SK-N-MC (cell line): ENCODE measurements at regions not wholly inside any gene's neighbourhood (a gene's known extent, or its start where the extent isn't known, plus 50 kb on each side); places are given as distances from the start of the nearest gene placed in this dataset.

ENCODE experiments used
- DNase-seq: peaks from one replicate; pipeline ENCODE4 v3.0.0-alpha.2; 2011; ENCODE audit warnings: low read depth, low spot score
- H3K27ac ChIP-seq: fragments of 200-600 bp; sonication (generic); 2 replicates; pipeline ENCODE4 v1.5.1; 2016; ENCODE audit warnings: mixed run types
- H3K36me3 ChIP-seq: fragments of 200-600 bp; sonication (generic); 2 replicates; pipeline ENCODE4 v1.6.1; 2017; ENCODE audit warnings: antibody characterized with exemption, low read length, mixed read lengths; ENCODE audit not compliant: insufficient read depth
- H3K4me3 ChIP-seq: fragments of 200-600 bp; sonication (generic); 2 replicates; pipeline ENCODE4 v1.5.1; 2016
- H3K9ac ChIP-seq: fragments of 200-600 bp; sonication (generic); 2 replicates; pipeline ENCODE4 v1.8.0; 2017; ENCODE audit warnings: mixed run types, mixed read lengths; ENCODE audit not compliant: insufficient read length
- H3K9me3 ChIP-seq: fragments of 200-600 bp; sonication (generic); 2 replicates; pipeline ENCODE4 v1.6.1; 2017; ENCODE audit warnings: low read depth, mild to moderate bottlenecking, antibody characterized with exemption, low read length, moderate library complexity, mixed read lengths
- EZH2 ChIP-seq: fragments of 200-600 bp; sonication (generic); IDR thresholded peaks from one replicate; pipeline ENCODE4 v1.6.1; 2017; ENCODE audit warnings: antibody characterized with exemption
- FOXP2 ChIP-seq: optimal IDR thresholded peaks from 2 replicates; pipeline ENCODE3; 2011; ENCODE audit warnings: mild to moderate bottlenecking, moderate library complexity; ENCODE audit not compliant: insufficient read depth; ENCODE audit errors: extremely low read length, control extremely low read depth
- POLR2AphosphoS5 ChIP-seq: IDR thresholded peaks from 2 replicates; pipeline ENCODE4 v1.6.1; 2012; ENCODE audit warnings: mild to moderate bottlenecking, low read depth, low read length, borderline replicate concordance

DNA sequence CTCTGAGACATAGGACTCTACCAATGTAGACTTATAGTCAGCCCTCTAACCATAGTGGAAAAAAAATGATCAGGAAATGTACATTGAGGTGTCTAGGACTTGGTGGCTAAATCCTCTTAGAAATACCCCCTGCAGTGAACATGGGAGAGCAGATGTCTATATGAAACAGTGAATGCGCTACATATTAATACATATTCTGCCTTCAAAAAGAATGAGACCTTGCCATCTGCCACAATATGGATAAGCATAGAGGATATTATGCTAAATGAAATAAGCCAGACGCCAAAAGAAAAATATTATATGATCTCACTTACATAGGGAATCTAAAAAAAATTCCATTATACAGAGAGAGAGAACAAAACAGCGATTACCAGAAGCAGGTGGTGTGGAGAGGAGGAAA is 66.6 kb upstream of the HAO2 start:
- TF ChIP-seq EZH2 (no peak), FOXP2 (no peak), POLR2AphosphoS5 (no peak)
- no peaks in the 10 kb centered on the region for H3K9me3 ChIP-seq
- no peaks in the 10 kb centered on the region for H3K36me3 ChIP-seq
- no peak overlapping the region for H3K4me3 ChIP-seq
- no peak overlapping the region for H3K27ac ChIP-seq
- no peak for DNase-seq
- H3K9ac ChIP-seq, result no peak overlapping the region

DNA sequence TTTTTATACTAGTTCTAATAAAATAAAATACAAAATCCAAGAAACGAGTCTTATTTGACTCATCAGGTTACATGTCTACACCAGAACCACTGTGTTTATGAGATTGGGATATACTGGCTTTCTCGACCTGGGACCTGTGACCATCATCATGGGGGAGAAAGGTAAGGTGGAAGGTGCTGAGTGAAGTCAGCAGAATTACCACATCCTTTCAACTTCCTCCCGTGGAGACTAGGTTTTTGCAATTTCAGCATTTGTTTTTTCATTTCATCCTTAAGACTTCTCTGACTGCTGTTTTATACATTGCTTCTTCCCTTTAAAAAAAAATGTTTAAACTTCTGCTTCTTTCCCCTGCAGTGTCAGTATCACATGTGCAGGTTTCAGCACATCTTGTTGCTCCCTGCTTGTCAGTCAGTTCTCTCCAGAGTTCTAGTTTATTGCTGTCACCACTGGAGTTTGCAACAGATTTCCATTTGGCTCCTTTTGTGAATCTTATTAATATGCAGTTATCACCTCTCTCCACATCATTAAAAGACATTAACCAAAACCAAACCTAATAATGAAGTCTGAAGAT is 60.4 kb upstream of the HAO2 start:
- Histone ChIP-seq H3K36me3 (no peaks in the 10 kb centered on the region), H3K4me3 (no peak overlapping the region), H3K9me3 (no peaks in the 10 kb centered on the region), H3K9ac (no peak overlapping the region), H3K27ac (no peak overlapping the region)
- no peak for TF ChIP-seq POLR2AphosphoS5
- no peak for TF ChIP-seq EZH2
- TF ChIP-seq FOXP2, result no peak
- DNase-seq, result no peak

DNA sequence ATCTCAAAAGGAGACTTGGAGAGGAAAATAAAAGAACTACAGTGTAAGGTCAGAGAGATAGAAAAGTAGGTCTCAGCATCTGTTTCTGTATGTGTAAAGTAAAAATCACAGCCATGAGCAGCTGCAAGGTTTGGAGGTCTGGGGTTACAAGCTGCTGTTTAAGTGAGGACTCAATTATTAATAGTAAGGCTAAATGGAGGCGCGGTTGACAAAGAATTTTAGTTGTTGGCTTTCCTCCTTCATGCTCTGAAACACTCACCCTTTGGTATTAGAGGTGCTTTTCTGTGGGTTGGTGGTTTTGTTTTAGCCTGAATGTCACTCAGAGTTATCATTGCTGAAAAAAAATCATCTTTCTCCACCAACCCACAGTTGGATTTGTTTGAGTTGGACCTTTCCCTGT is 59.8 kb upstream of the HAO2 start:
- Histone ChIP-seq H3K4me3 (no peak overlapping the region), H3K9me3 (no peaks in the 10 kb centered on the region), H3K9ac (no peak overlapping the region), H3K27ac (no peak overlapping the region), H3K36me3 (no peaks in the 10 kb centered on the region)
- DNase-seq, result no peak
- TF ChIP-seq POLR2AphosphoS5 (no peak), FOXP2 (no peak), EZH2 (no peak)

DNA sequence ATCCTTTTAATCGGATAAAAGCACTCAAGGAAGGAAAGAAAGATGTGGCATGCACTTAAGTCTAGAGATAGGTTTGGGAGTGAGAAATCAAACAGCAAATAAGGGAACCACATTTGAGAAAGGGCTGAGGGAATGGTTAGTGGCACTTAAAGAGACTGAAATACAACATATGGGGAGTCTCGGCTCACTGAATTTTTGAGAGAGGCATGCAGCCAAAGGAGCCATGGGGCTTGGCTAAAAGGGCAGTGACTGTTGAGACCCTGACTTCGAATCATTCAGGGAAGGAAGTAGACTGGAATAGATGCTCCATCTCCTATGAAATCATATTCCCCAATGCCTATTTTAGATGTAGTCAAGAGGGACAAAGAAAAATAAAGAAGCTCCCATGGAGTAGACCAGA is 58.3 kb upstream of the HAO2 start:
- Histone ChIP-seq H3K9me3 (no peaks in the 10 kb centered on the region), H3K36me3 (no peaks in the 10 kb centered on the region), H3K27ac (no peak overlapping the region), H3K9ac (no peak overlapping the region), H3K4me3 (no peak overlapping the region)
- TF ChIP-seq EZH2 (no peak), FOXP2 (no peak), POLR2AphosphoS5 (no peak)
- DNase-seq, result no peak

DNA sequence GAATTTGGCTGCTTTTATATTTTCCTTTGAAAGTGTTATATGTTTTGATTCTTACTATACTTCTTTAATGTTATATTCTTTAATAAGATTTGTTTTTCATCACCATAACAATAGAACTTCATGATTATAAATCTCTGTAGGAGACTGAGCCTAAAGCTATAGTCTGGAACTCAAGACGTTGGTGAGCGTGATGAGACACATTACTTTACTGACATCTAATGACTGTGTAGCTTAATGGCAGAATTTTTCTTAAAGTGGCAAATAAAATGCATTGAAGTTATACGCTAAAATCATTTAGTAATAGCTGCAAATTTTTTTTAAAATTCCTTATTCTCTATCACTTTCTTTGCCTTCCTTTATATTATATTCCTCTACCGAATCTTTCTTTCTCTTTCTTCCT is 56.1 kb upstream of the HAO2 start:
- no peak for TF ChIP-seq POLR2AphosphoS5
- TF ChIP-seq FOXP2, result no peak
- no peak for TF ChIP-seq EZH2
- Histone ChIP-seq H3K36me3 (no peaks in the 10 kb centered on the region), H3K4me3 (no peak overlapping the region), H3K9me3 (no peaks in the 10 kb centered on the region), H3K9ac (no peak overlapping the region), H3K27ac (no peak overlapping the region)
- DNase-seq, result no peak

DNA sequence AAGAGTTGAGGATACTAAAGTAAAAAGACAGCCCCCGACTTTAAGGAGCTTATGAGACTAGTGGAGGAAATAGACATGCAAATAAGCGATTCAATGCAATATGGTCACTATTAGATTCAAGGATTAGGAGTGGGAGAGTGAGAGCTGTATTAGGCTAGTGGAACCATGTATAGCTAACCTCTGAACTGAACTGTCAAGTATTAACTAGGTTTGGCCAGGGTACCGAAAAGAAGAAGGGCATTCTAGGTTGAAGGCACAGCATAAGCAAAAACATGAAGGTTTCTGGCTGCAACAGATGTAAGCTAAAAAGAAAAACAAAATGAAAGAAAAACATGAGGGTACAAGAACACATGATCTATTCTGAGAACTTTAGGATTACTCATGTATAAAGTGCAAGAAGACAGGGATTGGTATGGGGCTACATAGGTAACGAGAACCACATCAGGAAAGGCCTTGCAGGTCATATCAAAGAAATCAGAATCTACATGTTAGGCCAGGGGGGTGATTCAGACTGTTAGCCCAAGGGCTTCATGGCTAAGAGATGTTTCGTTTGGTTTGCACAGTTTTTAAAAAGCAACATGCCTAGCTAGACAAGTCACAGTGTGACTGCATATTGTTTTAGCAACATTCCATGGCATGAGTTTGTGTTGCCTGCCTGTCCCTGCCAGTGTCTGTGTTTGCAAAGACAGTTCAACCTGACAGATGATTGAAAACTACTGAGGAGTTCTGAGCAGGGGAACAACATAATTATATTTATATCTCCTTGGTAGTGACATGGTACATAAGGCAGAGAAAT is 54.4 kb upstream of the HAO2 start:
- no peaks in the 10 kb centered on the region for H3K36me3 ChIP-seq
- H3K9ac ChIP-seq, result no peak overlapping the region
- no peaks in the 10 kb centered on the region for H3K9me3 ChIP-seq
- TF ChIP-seq POLR2AphosphoS5 (no peak), FOXP2 (no peak), EZH2 (no peak)
- no peak for DNase-seq
- H3K4me3 ChIP-seq, result no peak overlapping the region
- H3K27ac ChIP-seq, result no peak overlapping the region

DNA sequence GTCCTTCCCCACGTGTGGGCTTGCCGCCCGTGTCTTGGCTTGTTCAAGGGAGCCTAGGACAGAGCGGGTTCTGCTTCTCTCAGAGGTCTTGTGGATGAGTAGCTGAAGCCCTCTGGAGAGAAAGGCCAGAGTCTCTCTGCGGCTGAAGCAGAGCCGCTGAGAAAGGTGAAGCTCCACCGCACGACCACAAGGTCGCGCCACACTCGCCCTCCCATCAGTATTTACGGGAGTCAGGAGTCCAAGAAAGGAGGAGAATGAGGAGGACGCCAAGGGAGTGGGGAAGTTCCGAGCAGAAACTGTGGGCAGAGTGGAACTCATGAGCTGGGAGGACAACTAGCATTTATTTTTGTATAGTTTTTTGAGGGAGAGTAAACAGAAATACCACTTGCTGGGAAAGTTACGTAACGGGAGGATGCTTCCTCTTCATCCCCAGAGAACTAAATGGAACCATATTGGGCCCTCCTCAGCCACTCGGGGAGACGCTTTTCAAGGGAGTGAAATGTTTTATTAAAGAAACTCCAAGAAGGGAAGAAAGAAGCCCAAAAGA is 51.6 kb upstream of the HAO2 start:
- Histone ChIP-seq H3K9ac (no peak overlapping the region), H3K36me3 (no peaks in the 10 kb centered on the region), H3K27ac (no peak overlapping the region), H3K4me3 (no peak overlapping the region), H3K9me3 (no peaks in the 10 kb centered on the region)
- TF ChIP-seq FOXP2, result no peak
- no peak for TF ChIP-seq POLR2AphosphoS5
- no peak for TF ChIP-seq EZH2
- DNase-seq, result no peak

DNA sequence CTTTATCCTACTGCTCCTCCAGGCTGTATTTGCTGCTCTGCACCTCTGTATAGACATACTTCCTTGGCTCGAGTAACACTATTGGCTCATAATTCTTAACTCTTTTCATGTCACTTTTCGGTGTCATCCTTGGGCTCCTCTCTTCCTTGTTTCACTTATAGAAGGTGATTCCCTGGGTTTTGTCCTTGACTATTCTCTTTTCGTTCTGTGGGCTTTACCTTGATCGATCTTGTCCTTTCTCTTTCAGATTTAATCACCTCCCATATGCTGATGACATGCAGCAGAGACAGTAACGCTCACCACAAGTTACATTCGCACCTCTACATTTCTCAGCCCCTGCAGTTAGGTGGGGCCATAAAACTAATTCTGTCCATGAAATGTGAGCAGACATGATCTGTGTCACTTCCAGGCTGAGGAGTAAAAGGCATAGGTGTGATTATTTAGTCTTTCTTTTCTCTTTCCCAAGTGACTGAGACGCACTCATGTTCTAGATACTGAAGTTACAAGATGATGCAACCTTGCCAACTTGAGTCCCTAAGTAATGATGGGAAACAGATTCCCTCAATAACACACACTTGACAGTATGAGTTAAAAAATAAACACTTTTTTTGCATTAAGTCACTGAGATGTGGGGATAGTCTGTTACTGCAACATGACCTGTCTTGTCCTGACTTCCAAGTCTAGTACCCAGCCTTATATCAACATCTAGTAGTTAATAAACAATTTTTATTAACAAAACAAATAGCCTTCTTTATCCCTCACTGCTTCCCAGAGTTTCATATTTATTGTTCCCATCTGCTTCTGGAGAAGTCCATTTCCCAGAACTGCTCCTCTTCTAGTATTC is 49.9 kb upstream of the HAO2 start:
- no peaks in the 10 kb centered on the region for H3K9me3 ChIP-seq
- no peak for DNase-seq
- H3K27ac ChIP-seq, result no peak overlapping the region
- H3K4me3 ChIP-seq, result no peak overlapping the region
- H3K9ac ChIP-seq, result no peak overlapping the region
- TF ChIP-seq POLR2AphosphoS5 (no peak), EZH2 (no peak), FOXP2 (no peak)
- H3K36me3 ChIP-seq, result no peaks in the 10 kb centered on the region
